Activated CD4-positive, alpha-beta T cell treated with anti-CD3 and anti-CD28 coated beads for 36 hours (primary cell): ENCODE measurements at regions not wholly inside any gene's neighbourhood (a gene's known extent, or its start where the extent isn't known, plus 50 kb on each side); places are given as distances from the start of the nearest gene placed in this dataset.

Source experiments
- ATAC-seq: fragments of 200-7000 bp; cut with Tn5 transposase; one replicate; pipeline ENCODE4 v1.10.0; 2021; ENCODE audit warnings: mild to moderate bottlenecking, moderate library complexity
- CTCF ChIA-PET: fragments of 350-600 bp; sonication (Branson Sonifier 250); formaldehyde crosslinking; loops from one replicate; lab custom pipeline; 2021; ENCODE audit warnings: antibody characterized with exemption; lab: Charles Lee
- POLR2A ChIA-PET: fragments of 350-600 bp; sonication (Branson Sonifier 250); formaldehyde crosslinking; loops from one replicate; lab custom pipeline; 2021; ENCODE audit warnings: antibody characterized with exemption, inconsistent platforms; lab: Charles Lee
- DNase-seq: peaks from one replicate; pipeline ENCODE4 v3.0.0-alpha.2; 2020
- H3K27ac Mint-ChIP-seq: one replicate; pipeline ENCODE4 v1.8.0; 2021; ENCODE audit warnings: mixed read lengths
- H3K27me3 Mint-ChIP-seq: one replicate; pipeline ENCODE4 v1.8.0; 2021; ENCODE audit warnings: mixed read lengths
- H3K36me3 Mint-ChIP-seq: one replicate; pipeline ENCODE4 v1.8.0; 2021; ENCODE audit warnings: low read depth, mixed read lengths
- H3K4me1 Mint-ChIP-seq: one replicate; pipeline ENCODE4 v1.8.0; 2021; ENCODE audit warnings: mixed read lengths
- H3K4me3 Mint-ChIP-seq: one replicate; pipeline ENCODE4 v1.8.0; 2021; ENCODE audit warnings: mild to moderate bottlenecking, moderate library complexity, mixed read lengths
- H3K9me3 Mint-ChIP-seq: one replicate; pipeline ENCODE4 v1.8.0; 2021; ENCODE audit warnings: low read depth, mixed read lengths
- intact Hi-C, 2 experiments: fragments of 100-400 bp; cut with DNase I in 1 of 2; cut with micrococcal nuclease in 1 of 2; formaldehyde crosslinking; loops; one replicate each; pipeline versions ENCODE4 v1.14.2 to v1.15.1; 2022 to 2024; cut with DNase I, micrococcal nuclease

- CTCF ChIA-PET = no interaction called here
- no peak overlapping the region for H3K4me3 Mint-ChIP-seq
- no peak overlapping the region for H3K27ac Mint-ChIP-seq
- intact Hi-C loops = no loop called here
- no peaks in the 10 kb centered on the region for H3K36me3 Mint-ChIP-seq
- H3K4me1 Mint-ChIP-seq = no peaks in the 10 kb centered on the region
- POLR2A ChIA-PET = no interaction called here
- DNase-seq (no peak), ATAC-seq (no peak)
- H3K27me3 Mint-ChIP-seq = no peaks in the 10 kb centered on the region
- no peaks in the 10 kb centered on the region for H3K9me3 Mint-ChIP-seq
Measured at GRCh38 chr9:118088090-118088489, 383.9 kb downstream of the TLR4 start.

DNA sequence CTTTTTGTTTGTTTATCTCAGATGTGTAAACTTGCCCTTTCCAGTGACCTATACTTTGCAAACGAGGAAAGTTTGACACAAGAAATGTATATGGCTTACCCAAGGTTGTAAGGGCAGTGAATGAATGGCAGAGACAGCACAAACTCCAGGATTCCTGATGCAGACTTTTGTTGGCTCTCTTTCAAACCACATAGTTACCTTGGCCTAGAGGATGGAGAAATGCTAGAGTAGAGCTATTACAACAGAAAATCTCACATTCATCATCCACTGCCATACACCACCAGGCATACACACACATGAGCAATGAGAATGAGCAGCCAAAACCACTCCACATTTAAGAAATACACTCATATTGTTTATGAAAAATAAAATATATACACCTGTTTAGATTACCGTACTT lies 387.0 kb downstream of the TLR4 start:
- POLR2A ChIA-PET = no interaction called here
- intact Hi-C loops = no loop called here
- CTCF ChIA-PET = no interaction called here
- Mint-ChIP-seq H3K9me3 (no peaks in the 10 kb centered on the region), H3K27me3 (no peaks in the 10 kb centered on the region), H3K27ac (no peak overlapping the region), H3K4me1 (no peaks in the 10 kb centered on the region), H3K4me3 (no peak overlapping the region), H3K36me3 (no peaks in the 10 kb centered on the region)
- no peak for ATAC-seq
- DNase-seq = no peak

DNA sequence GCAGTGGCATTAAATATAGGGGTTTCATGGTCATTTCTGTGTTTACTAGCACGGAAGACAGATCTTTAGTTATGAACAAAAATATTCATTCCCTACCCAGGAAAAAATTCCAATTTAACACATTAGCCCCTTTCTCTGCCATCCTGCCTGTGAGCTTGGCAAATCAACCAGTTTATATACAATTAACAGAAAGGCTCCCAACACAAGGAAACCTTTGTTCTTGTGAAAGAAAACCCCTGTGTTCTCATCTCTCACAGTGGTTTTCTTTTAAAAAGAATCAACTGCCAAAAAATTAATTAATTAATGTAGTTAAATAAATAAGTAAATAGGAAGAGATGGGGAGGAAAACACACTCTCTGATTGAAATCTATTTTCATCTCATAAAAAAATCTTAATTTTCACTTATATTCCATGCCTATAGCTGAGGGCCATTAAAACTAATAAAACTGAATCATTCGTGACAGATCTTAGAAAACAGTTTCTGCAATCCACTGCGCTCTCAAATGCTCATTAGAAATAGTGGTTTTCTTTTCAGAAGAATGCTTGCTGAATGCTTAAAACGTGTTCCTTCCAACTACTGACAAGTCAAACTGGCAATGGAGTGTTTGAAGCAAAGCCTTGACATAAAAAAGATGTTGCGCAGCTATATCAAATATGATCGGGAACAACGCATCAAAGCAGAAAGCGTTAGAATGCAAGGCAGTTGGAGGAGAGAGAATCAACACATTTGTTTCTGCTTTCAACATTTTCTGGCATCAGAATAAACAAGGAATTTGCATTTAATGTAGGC lies 387.7 kb downstream of the TLR4 start:
- ATAC-seq (no peak), DNase-seq (no peak)
- Mint-ChIP-seq H3K27me3 (peaks cover 1% of the 10 kb centered on the region), H3K36me3 (no peaks in the 10 kb centered on the region), H3K4me1 (no peaks in the 10 kb centered on the region), H3K9me3 (no peaks in the 10 kb centered on the region), H3K27ac (no peak overlapping the region), H3K4me3 (no peak overlapping the region)
- CTCF ChIA-PET = no interaction called here
- intact Hi-C loops = no loop called here
- POLR2A ChIA-PET = no interaction called here

- H3K27ac Mint-ChIP-seq = no peak overlapping the region
- peaks cover 2% of the 10 kb centered on the region for H3K27me3 Mint-ChIP-seq
- no peak overlapping the region for H3K4me3 Mint-ChIP-seq
- intact Hi-C loops = no loop called here
- POLR2A ChIA-PET = no interaction called here
- no peaks in the 10 kb centered on the region for H3K9me3 Mint-ChIP-seq
- CTCF ChIA-PET = interaction anchor here (0.8 kb wide), 1 partner anchor 488 kb away, joined by 4 read pairs; no protein-coding TSS in a partner anchor
- ATAC-seq (no peak), DNase-seq (no peak)
- H3K4me1 Mint-ChIP-seq = no peaks in the 10 kb centered on the region
- no peaks in the 10 kb centered on the region for H3K36me3 Mint-ChIP-seq
Measured at GRCh38 chr9:118094387-118094786, 390.2 kb downstream of the TLR4 start.

- no peak for ATAC-seq
- H3K36me3 Mint-ChIP-seq = no peaks in the 10 kb centered on the region
Measured at GRCh38 chr9:118100529-118101419, 396.6 kb downstream of the TLR4 start.

GRCh38 chr9:118104363-118104762 lies 400.2 kb downstream of the TLR4 start:
- no peak overlapping the region for H3K27ac Mint-ChIP-seq
- ChIA-PET CTCF (no interaction called here), POLR2A (no interaction called here)
- H3K9me3 Mint-ChIP-seq = no peaks in the 10 kb centered on the region
- intact Hi-C loops = no loop called here
- H3K36me3 Mint-ChIP-seq = no peaks in the 10 kb centered on the region
- H3K27me3 Mint-ChIP-seq = peaks cover 1% of the 10 kb centered on the region
- H3K4me3 Mint-ChIP-seq = no peak overlapping the region
- ATAC-seq (no peak), DNase-seq (no peak)
- no peaks in the 10 kb centered on the region for H3K4me1 Mint-ChIP-seq

More at GRCh38 chr9:118100529-118101419, 396.6 kb downstream of the TLR4 start:
- H3K27me3 Mint-ChIP-seq = peaks cover 3% of the 10 kb centered on the region
- H3K9me3 Mint-ChIP-seq = no peaks in the 10 kb centered on the region
- H3K27ac Mint-ChIP-seq = no peak overlapping the region
- H3K4me1 Mint-ChIP-seq = no peaks in the 10 kb centered on the region
- no peak for DNase-seq
- no peak overlapping the region for H3K4me3 Mint-ChIP-seq
- ChIA-PET POLR2A (no interaction called here), CTCF (interaction anchor here (0.6 to 1.0 kb wide), 2 partner anchors 10 to 129 kb away, joined by 3 read pairs; no protein-coding TSS in a partner anchor)
- intact Hi-C loops = no loop called here

GRCh38 chr9:118108971-118109370 lies 404.8 kb downstream of the TLR4 start:
- no peaks in the 10 kb centered on the region for H3K36me3 Mint-ChIP-seq
- DNase-seq (no peak), ATAC-seq (no peak)
- H3K4me1 Mint-ChIP-seq = no peaks in the 10 kb centered on the region
- intact Hi-C loops = no loop called here
- no peaks in the 10 kb centered on the region for H3K9me3 Mint-ChIP-seq
- ChIA-PET POLR2A (no interaction called here), CTCF (no interaction called here)
- H3K27ac Mint-ChIP-seq = no peak overlapping the region
- H3K4me3 Mint-ChIP-seq = no peak overlapping the region
- peaks cover 1% of the 10 kb centered on the region for H3K27me3 Mint-ChIP-seq

DNA sequence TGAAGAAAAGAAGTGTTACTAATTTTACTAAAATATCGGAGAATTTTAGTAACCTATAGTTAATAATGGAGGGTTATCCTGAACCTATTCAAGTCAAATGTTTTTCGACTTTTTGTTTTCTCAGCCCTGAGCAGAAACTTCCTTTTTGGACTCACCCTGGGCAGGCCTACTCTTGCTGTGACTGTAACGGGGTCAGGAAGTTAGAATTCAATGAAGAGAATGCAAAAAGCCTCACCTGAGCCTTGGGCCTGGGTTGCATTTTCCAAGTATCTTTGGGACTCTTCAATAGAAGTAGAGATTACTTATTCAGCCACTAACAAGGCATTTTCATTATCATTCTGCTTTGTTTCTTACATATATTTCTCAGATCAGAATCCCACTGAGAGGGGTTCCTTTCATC lies 405.3 kb downstream of the TLR4 start:
- intact Hi-C loops = no loop called here
- ChIA-PET POLR2A (no interaction called here), CTCF (no interaction called here)
- Mint-ChIP-seq H3K4me1 (no peaks in the 10 kb centered on the region), H3K36me3 (no peaks in the 10 kb centered on the region), H3K9me3 (no peaks in the 10 kb centered on the region), H3K4me3 (no peak overlapping the region), H3K27ac (no peak overlapping the region), H3K27me3 (peaks cover 1% of the 10 kb centered on the region)
- DNase-seq = no peak
- ATAC-seq = no peak

GRCh38 chr9:118121361-118121760 lies 417.2 kb downstream of the TLR4 start:
- Mint-ChIP-seq H3K27ac (no peak overlapping the region), H3K4me3 (no peak overlapping the region), H3K4me1 (no peaks in the 10 kb centered on the region), H3K36me3 (no peaks in the 10 kb centered on the region), H3K27me3 (no peaks in the 10 kb centered on the region), H3K9me3 (no peaks in the 10 kb centered on the region)
- ATAC-seq (no peak), DNase-seq (no peak)
- ChIA-PET POLR2A (no interaction called here), CTCF (interaction anchor here (0.6 kb wide), 1 partner anchor 906 kb away, joined by 3 read pairs; no protein-coding TSS in a partner anchor)
- intact Hi-C loops = no loop called here

DNA sequence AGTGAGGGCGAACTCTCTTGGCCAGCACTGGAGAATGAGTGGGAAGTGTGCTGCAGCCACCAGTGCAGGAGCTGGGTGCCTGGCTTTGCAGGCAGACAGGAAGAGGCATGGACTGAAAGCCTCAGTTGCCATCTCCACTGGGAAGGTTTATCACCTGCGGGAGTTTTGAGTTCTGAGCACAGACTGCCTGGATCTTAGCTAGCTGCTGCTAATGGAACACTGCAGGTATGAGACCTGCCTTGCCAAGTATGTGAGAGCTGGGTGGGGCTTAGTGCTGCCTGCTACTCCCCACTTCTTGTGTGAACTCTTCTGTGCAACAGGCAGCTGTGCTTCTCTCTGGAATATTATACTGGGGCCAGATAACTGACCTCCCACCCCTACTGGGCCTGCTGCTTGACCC lies 424.1 kb downstream of the TLR4 start:
- CTCF ChIA-PET = no interaction called here
- peaks cover 2% of the 10 kb centered on the region for H3K27me3 Mint-ChIP-seq
- H3K9me3 Mint-ChIP-seq = no peaks in the 10 kb centered on the region
- H3K4me1 Mint-ChIP-seq = no peaks in the 10 kb centered on the region
- POLR2A ChIA-PET = no interaction called here
- no peaks in the 10 kb centered on the region for H3K36me3 Mint-ChIP-seq
- ATAC-seq (no peak), DNase-seq (no peak)
- intact Hi-C loops = no loop called here
- no peak overlapping the region for H3K4me3 Mint-ChIP-seq
- no peak overlapping the region for H3K27ac Mint-ChIP-seq

- ATAC-seq = no peak
- no peak for DNase-seq
- no peaks in the 10 kb centered on the region for H3K36me3 Mint-ChIP-seq
- peaks cover 2% of the 10 kb centered on the region for H3K27me3 Mint-ChIP-seq
- no peak overlapping the region for H3K4me3 Mint-ChIP-seq
- ChIA-PET CTCF (no interaction called here), POLR2A (no interaction called here)
- no peaks in the 10 kb centered on the region for H3K4me1 Mint-ChIP-seq
- no peak overlapping the region for H3K27ac Mint-ChIP-seq
- intact Hi-C loops = no loop called here
- H3K9me3 Mint-ChIP-seq = no peaks in the 10 kb centered on the region
Measured at GRCh38 chr9:118129541-118129940, 425.3 kb downstream of the TLR4 start.

DNA sequence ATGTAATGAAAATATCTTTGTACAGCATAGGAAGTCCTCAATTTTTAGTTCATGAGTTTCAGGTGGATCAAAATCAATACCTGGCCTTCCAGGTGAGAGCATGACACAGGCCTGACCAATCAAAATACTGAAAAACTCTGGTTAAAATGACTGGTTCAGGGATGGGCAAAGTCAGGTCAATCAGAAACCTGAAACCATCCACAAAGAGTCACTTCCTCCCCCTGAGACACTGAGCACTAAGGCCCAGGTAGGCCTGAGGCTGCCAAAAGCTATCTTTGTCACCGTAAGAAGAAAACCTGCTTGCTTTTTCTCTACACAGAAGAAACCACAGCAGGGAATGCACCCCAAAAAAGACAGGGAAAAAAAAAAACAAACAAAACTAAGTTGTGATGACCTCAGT lies 444.8 kb downstream of the TLR4 start:
- ATAC-seq = no peak
- ChIA-PET CTCF (no interaction called here), POLR2A (no interaction called here)

More for the DNA sequence above, 444.8 kb downstream of the TLR4 start:
- Mint-ChIP-seq H3K27me3 (no peaks in the 10 kb centered on the region), H3K4me1 (no peaks in the 10 kb centered on the region), H3K27ac (no peak overlapping the region), H3K36me3 (no peaks in the 10 kb centered on the region), H3K9me3 (peaks cover 3% of the 10 kb centered on the region), H3K4me3 (no peak overlapping the region)
- intact Hi-C loops = no loop called here
- DNase-seq = no peak
